K562 (cell line): ENCODE measurements at regions not wholly inside any gene's neighbourhood (a gene's known extent, or its start where the extent isn't known, plus 50 kb on each side); places are given as distances from the start of the nearest gene placed in this dataset.

Experiments used
- ATAC-seq: fragments of 200-7000 bp; cut with Tn5 transposase; 3 replicates; pipeline ENCODE4 v1.9.1; 2020; ENCODE audit warnings: moderate library complexity
- BruUV-seq: library from RNA; stranded (reverse); fragments of 400-500 nt; replicated peaks from 2 replicates; lab custom pipeline; 2021; lab: Mats Ljungman, UMichigan
- CTCF ChIA-PET: fragments of 300-600 bp; formaldehyde crosslinking; extraction: SDS; loops from one replicate; lab custom pipeline; 2021; ENCODE audit warnings: low intra/inter-chr PET ratio; lab: Yijun Ruan, JAX
- POLR2A ChIA-PET: fragments of 300-600, 350-650 bp; sonication (Branson Sonifier 250); formaldehyde crosslinking; extraction: SDS; loops from one replicate; lab custom pipeline; 2021; ENCODE audit warnings: antibody characterized with exemption, inconsistent platforms; lab: Yijun Ruan, JAX
- DNase-seq, 4 experiments: peaks; one replicate each; pipeline versions ENCODE4 v3.0.0 to v3.0.0-alpha.2; 2011 to 2018; ENCODE audit warnings: low spot score in 3 of 4, mixed read lengths in 3 of 4; ENCODE audit errors: extremely low read depth in 1 of 4
- FAIRE-seq: peaks from 2 replicates; lab custom pipeline; 2011; peaks lifted over from hg19 to GRCh38; lab: Jason Lieb, UNC
- H2AFZ ChIP-seq: 2 replicates; pipeline ENCODE4 v1.6.0; 2011; ENCODE audit warnings: low read depth, low read length, control low read depth, inconsistent platforms
- H3K27ac ChIP-seq: fragments of 200-600 bp; 3 replicates; pipeline ENCODE4 v1.8.0; 2011; ENCODE audit warnings: low read depth, mild to moderate bottlenecking, control low read depth, inconsistent platforms, low read length, moderate library complexity, mixed read lengths; ENCODE audit errors: extremely low read depth
- H3K27me3 ChIP-seq, 2 experiments: fragments of 300-600 bp in 1 of 2; 2 replicates in 1 of 2; 3 replicates in 1 of 2; pipeline versions ENCODE4 v1.6.0 to v1.8.0; 2011; ENCODE audit warnings: inconsistent platforms in 2 of 2, low read length in 2 of 2, mild to moderate bottlenecking in 1 of 2, mixed read lengths in 1 of 2, moderate library complexity in 1 of 2; ENCODE audit not compliant: control insufficient read depth in 2 of 2, insufficient read depth in 2 of 2
- H3K36me3 ChIP-seq: fragments of 300-600 bp; 3 replicates; pipeline ENCODE4 v1.8.0; 2011; ENCODE audit warnings: mild to moderate bottlenecking, low read length, inconsistent platforms; ENCODE audit not compliant: control insufficient read depth, insufficient read depth
- H3K4me1 ChIP-seq, 2 experiments: fragments of 200-600 bp in 1 of 2; replicated peaks in 1 of 2; 2 replicates in 1 of 2; 3 replicates in 1 of 2; pipeline versions ENCODE4 v1.5.1 to v1.8.0; 2011; ENCODE audit warnings: inconsistent platforms in 2 of 2, low read length in 2 of 2, mild to moderate bottlenecking in 1 of 2, mixed read lengths in 1 of 2, moderate library complexity in 1 of 2; ENCODE audit not compliant: control insufficient read depth in 2 of 2, insufficient read depth in 2 of 2
- H3K4me2 ChIP-seq: 2 replicates; pipeline ENCODE4 v1.6.1; 2011; ENCODE audit warnings: low read length, control low read depth, inconsistent platforms, mixed read lengths; ENCODE audit not compliant: insufficient read depth
- H3K4me3 ChIP-seq: fragments of 200-600 bp; sonication (generic), shearing (Covaris generic); 2 replicates; pipeline ENCODE4 v1.5.1; 2016; ENCODE audit warnings: control low read depth, inconsistent platforms
- H3K79me2 ChIP-seq: fragments of 200-600 bp; 3 replicates; pipeline ENCODE4 v1.8.0; 2011; ENCODE audit warnings: low read length, inconsistent platforms; ENCODE audit not compliant: control insufficient read depth, insufficient read depth
- H3K9ac ChIP-seq, 2 experiments: 2 replicates each; pipeline versions ENCODE4 v1.6.0 to v1.6.1; 2011; ENCODE audit warnings: low read depth in 2 of 2, low read length in 2 of 2, control low read depth in 1 of 2, inconsistent platforms in 1 of 2, mild to moderate bottlenecking in 1 of 2, mixed read lengths in 1 of 2; ENCODE audit not compliant: insufficient read depth in 1 of 2
- H3K9me1 ChIP-seq: one replicate; pipeline ENCODE4 v1.6.0; 2011; ENCODE audit warnings: inconsistent platforms, mild to moderate bottlenecking, low read length, moderate library complexity; ENCODE audit not compliant: control insufficient read depth, insufficient read depth
- H3K9me3 ChIP-seq: replicated peaks from 2 replicates; pipeline ENCODE4 v1.5.1; 2011; ENCODE audit warnings: low read depth, low read length, inconsistent platforms; ENCODE audit not compliant: control insufficient read depth, insufficient read depth
- H4K20me1 ChIP-seq: replicated peaks from 2 replicates; pipeline ENCODE4 v1.6.1; 2011; ENCODE audit warnings: low read length, inconsistent platforms, mixed read lengths; ENCODE audit not compliant: control insufficient read depth, insufficient read depth
- CHD2 ChIP-seq: IDR thresholded peaks from 2 replicates; pipeline ENCODE4 v1.6.1; 2011; ENCODE audit warnings: low read depth, low read length
- FOXP1 ChIP-seq: sonication (generic); formaldehyde crosslinking; IDR thresholded peaks from 2 replicates; pipeline ENCODE4 v1.8.0; 2022; ENCODE audit warnings: mild to moderate bottlenecking, missing genetic modification reagents
- HBP1 ChIP-seq: fragments of 450-650 bp; formaldehyde crosslinking; IDR thresholded peaks from 2 replicates; pipeline ENCODE4 v1.4.0; 2022; ENCODE audit warnings: missing genetic modification characterization
- HDAC1 ChIP-seq, 2 experiments: fragments of 450-650 bp; IDR thresholded peaks; 2 replicates each; pipeline ENCODE4 v1.6.1; 2016 to 2017; ENCODE audit warnings: inconsistent platforms in 1 of 2, mild to moderate bottlenecking in 1 of 2, moderate library complexity in 1 of 2
- HMGN3 ChIP-seq: IDR thresholded peaks from 2 replicates; pipeline ENCODE4 v1.6.1; 2011; ENCODE audit warnings: borderline replicate concordance, low read depth, mild to moderate bottlenecking, mixed read lengths, low read length; ENCODE audit not compliant: insufficient read length; ENCODE audit errors: extremely low read depth
- MAFG ChIP-seq: fragments of 450-650 bp; conservative IDR thresholded peaks from 2 replicates; pipeline ENCODE4 v1.6.1; 2016; ENCODE audit warnings: missing genetic modification characterization, missing compliant biosample characterization
- PTBP1 ChIP-seq: fragments of 200-400 bp; formaldehyde crosslinking; IDR thresholded peaks from 2 replicates; pipeline ENCODE4 v1.6.1; 2017; ENCODE audit warnings: low read depth, low read length
- THRAP3 ChIP-seq: fragments of 450-650 bp; IDR thresholded peaks from 2 replicates; pipeline ENCODE4 v1.6.1; 2016; ENCODE audit warnings: mild to moderate bottlenecking, inconsistent platforms, borderline replicate concordance
- ZNF561 ChIP-seq: fragments of 450-650 bp; formaldehyde crosslinking; conservative IDR thresholded peaks from 2 replicates; pipeline ENCODE4 v1.4.0; 2020; ENCODE audit warnings: mild to moderate bottlenecking, moderate library complexity
- WGBS: fragments of 100-300 bp; shearing (Covaris generic); methylation state at CpG from one replicate; pipeline ENCODE4 v1.1.6; 2016; ENCODE audit warnings: low coverage, mixed read lengths; ENCODE audit not compliant: insufficient coverage; ENCODE audit errors: missing lambda C conversion rate; 5-methylcytosine and 5-hydroxymethylcytosine counted together
- in situ Hi-C: fragments of 300-500 bp; cut with MboI; formaldehyde crosslinking; loops from 4 replicates; pipeline ENCODE4 v1.15.0; 2018; ENCODE audit warnings: inconsistent platforms, mixed read lengths
- intact Hi-C: fragments of 100-400 bp; cut with micrococcal nuclease; formaldehyde crosslinking; loops from 2 replicates; pipeline ENCODE4 v1.14.2; 2022

- WGBS: 0% methylated on average over 3 of the region's 3 CpGs
- intact Hi-C loops: no loop called here
- TF ChIP-seq HMGN3: no peak
- TF ChIP-seq FOXP1 (CRISPR knock-in tag): no peak
- no peak for TF ChIP-seq ZNF561 (CRISPR knock-in tag)
- no peak for TF ChIP-seq THRAP3
- TF ChIP-seq MAFG (tag): no peak
- no peak for TF ChIP-seq CHD2
- no peak for TF ChIP-seq HBP1 (CRISPR knock-in tag)
- no peak for TF ChIP-seq PTBP1
- no peak for TF ChIP-seq HDAC1 (IDR thresholded peaks at IDR 0.05)
- no peak overlapping the region for H3K4me3 ChIP-seq
- no TSS peak for BruUV-seq
- POLR2A ChIA-PET: no interaction called here
- no peak overlapping the region for H3K27ac ChIP-seq
- CTCF ChIA-PET: no interaction called here
- no peaks in the 10 kb centered on the region for H3K9me1 ChIP-seq
- H4K20me1 ChIP-seq: no peaks in the 10 kb centered on the region
- FAIRE-seq (no peak), ATAC-seq (no peak), DNase-seq (no peak)
- no peaks in the 10 kb centered on the region for H3K9me3 ChIP-seq
- no peaks in the 10 kb centered on the region for H3K4me1 ChIP-seq
- no peak overlapping the region for H3K4me2 ChIP-seq
- H2AFZ ChIP-seq: no peak overlapping the region
- H3K9ac ChIP-seq: no peak overlapping the region
- H3K36me3 ChIP-seq: no peaks in the 10 kb centered on the region
- no peaks in the 10 kb centered on the region for H3K27me3 ChIP-seq
- in situ Hi-C loops: no loop called here
- no peaks in the 10 kb centered on the region for H3K79me2 ChIP-seq
Observed at GRCh38 chr18:65974758-65975157, 223.9 kb downstream of the CDH7 start.
